A673 (cell line): ENCODE measurements at regions not wholly inside any gene's neighbourhood (a gene's known extent, or its start where the extent isn't known, plus 50 kb on each side); places are given as distances from the start of the nearest gene placed in this dataset.

ENCODE experiments used
- BruUV-seq: library from RNA; stranded (reverse); fragments of 400-500 nt; replicated peaks from 2 replicates; lab custom pipeline; 2021; lab: Mats Ljungman, UMichigan
- CTCF ChIA-PET: fragments of 300-600 bp; sonication (Branson Sonifier 250); formaldehyde crosslinking; loops from one replicate; lab custom pipeline; 2022; ENCODE audit warnings: antibody characterized with exemption; lab: Charles Lee
- POLR2A ChIA-PET: fragments of 300-600 bp; sonication (Branson Sonifier 250); formaldehyde crosslinking; loops from one replicate; lab custom pipeline; 2022; ENCODE audit warnings: antibody characterized with exemption; ENCODE audit not compliant: low non-redundant PET; lab: Charles Lee
- DNase-seq: peaks from one replicate; pipeline ENCODE4 v3.0.0-alpha.2; 2015; ENCODE audit warnings: low spot score
- H3K27ac ChIP-seq: fragments of 200-600 bp; sonication (generic); 2 replicates; pipeline ENCODE4 v1.5.1; 2016; ENCODE audit warnings: mixed run types, low read depth, mild to moderate bottlenecking, mixed read lengths, antibody characterized with exemption, low read length; ENCODE audit not compliant: poor library complexity, severe bottlenecking
- H3K27me3 ChIP-seq: fragments of 200-600 bp; sonication (generic); replicated peaks from 2 replicates; pipeline ENCODE4 v1.6.1; 2017; ENCODE audit warnings: mixed run types, low read depth, mild to moderate bottlenecking, mixed read lengths, antibody characterized with exemption, low read length; ENCODE audit not compliant: insufficient read depth, poor library complexity
- H3K36me3 ChIP-seq: fragments of 200-600 bp; sonication (generic); 2 replicates; pipeline ENCODE4 v1.6.1; 2016; ENCODE audit warnings: mixed run types, mild to moderate bottlenecking, mixed read lengths, antibody characterized with exemption, low read length; ENCODE audit not compliant: insufficient read depth, poor library complexity, severe bottlenecking
- H3K4me1 ChIP-seq: fragments of 200-600 bp; sonication (generic); 2 replicates; pipeline ENCODE4 v1.6.1; 2017; ENCODE audit warnings: mixed run types, mild to moderate bottlenecking, mixed read lengths, antibody characterized with exemption, low read length; ENCODE audit not compliant: insufficient read depth, poor library complexity, severe bottlenecking
- H3K4me3 ChIP-seq: fragments of 200-600 bp; sonication (generic); 2 replicates; pipeline ENCODE4 v1.5.1; 2016; ENCODE audit warnings: low read depth, mixed run types, mild to moderate bottlenecking, mixed read lengths, low read length; ENCODE audit not compliant: poor library complexity, severe bottlenecking
- H3K9me3 ChIP-seq: fragments of 200-600 bp; sonication (generic); 2 replicates; pipeline ENCODE4 v1.6.1; 2016; ENCODE audit warnings: mixed run types, low read depth, mild to moderate bottlenecking, mixed read lengths, antibody characterized with exemption, low read length; ENCODE audit not compliant: poor library complexity, severe bottlenecking
- EZH2 ChIP-seq: fragments of 200-600 bp; sonication (generic); IDR thresholded peaks from 2 replicates; pipeline ENCODE4 v1.6.1; 2017; ENCODE audit warnings: borderline replicate concordance, low read depth, mild to moderate bottlenecking, mixed read lengths, antibody characterized with exemption, low read length; ENCODE audit not compliant: poor library complexity, severe bottlenecking
- intact Hi-C: fragments of 100-400 bp; cut with micrococcal nuclease; formaldehyde crosslinking; loops from one replicate; pipeline ENCODE4 v1.10.0; 2022; ENCODE audit not compliant: unreplicated experiment
- TF ChIP-seq, protein P1 (sequence below): fragments of 300-800, 200-600 bp; sonication (generic); conservative IDR thresholded peaks from 2 replicates; pipeline ENCODE4 v1.5.1; 2017; ENCODE audit warnings: low read depth, mild to moderate bottlenecking, antibody characterized with exemption, low read length, moderate library complexity, mixed read lengths

DNA sequence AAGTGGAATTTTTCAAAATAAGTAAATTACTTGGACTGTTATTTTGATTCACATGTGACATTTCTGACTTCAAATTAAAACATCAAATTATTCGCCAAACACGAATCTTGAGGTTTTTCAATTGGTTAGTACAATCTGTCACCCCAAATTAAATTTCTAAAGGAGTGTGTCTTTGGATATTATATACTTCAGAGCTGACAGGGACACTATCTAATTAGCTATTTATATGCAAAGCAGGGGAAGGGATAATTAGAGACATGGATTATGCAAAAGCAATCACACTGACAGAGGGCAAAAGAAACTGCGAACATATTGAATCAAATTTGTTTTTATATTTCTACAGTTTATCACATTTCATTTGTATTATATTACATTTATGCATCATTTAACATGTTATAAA lies 433.0 kb downstream of the KIF2B start:
- CTCF ChIA-PET, result no interaction called here
- no TSS peak for BruUV-seq
- H3K27ac ChIP-seq, result no peak overlapping the region

GRCh38 chr17:54256401-54256929 lies 433.7 kb downstream of the KIF2B start:
- no peak overlapping the region for H3K27ac ChIP-seq
- CTCF ChIA-PET, result no interaction called here
- no peaks in the 10 kb centered on the region for H3K27me3 ChIP-seq
- intact Hi-C loops, result no loop called here
- no peak for DNase-seq
- no peak for TF ChIP-seq EZH2
- TF ChIP-seq, protein P1, sequence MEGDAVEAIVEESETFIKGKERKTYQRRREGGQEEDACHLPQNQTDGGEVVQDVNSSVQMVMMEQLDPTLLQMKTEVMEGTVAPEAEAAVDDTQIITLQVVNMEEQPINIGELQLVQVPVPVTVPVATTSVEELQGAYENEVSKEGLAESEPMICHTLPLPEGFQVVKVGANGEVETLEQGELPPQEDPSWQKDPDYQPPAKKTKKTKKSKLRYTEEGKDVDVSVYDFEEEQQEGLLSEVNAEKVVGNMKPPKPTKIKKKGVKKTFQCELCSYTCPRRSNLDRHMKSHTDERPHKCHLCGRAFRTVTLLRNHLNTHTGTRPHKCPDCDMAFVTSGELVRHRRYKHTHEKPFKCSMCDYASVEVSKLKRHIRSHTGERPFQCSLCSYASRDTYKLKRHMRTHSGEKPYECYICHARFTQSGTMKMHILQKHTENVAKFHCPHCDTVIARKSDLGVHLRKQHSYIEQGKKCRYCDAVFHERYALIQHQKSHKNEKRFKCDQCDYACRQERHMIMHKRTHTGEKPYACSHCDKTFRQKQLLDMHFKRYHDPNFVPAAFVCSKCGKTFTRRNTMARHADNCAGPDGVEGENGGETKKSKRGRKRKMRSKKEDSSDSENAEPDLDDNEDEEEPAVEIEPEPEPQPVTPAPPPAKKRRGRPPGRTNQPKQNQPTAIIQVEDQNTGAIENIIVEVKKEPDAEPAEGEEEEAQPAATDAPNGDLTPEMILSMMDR, result no peak
- POLR2A ChIA-PET, result no interaction called here
- H3K36me3 ChIP-seq, result no peaks in the 10 kb centered on the region
- H3K4me1 ChIP-seq, result no peaks in the 10 kb centered on the region
- no TSS peak for BruUV-seq
- no peak overlapping the region for H3K4me3 ChIP-seq
- H3K9me3 ChIP-seq, result no peaks in the 10 kb centered on the region

More for the DNA sequence above, 433.0 kb downstream of the KIF2B start:
- no peaks in the 10 kb centered on the region for H3K27me3 ChIP-seq
- TF ChIP-seq EZH2, result no peak
- TF ChIP-seq, protein P1, result no peak
- H3K4me1 ChIP-seq, result no peaks in the 10 kb centered on the region
- no peak for DNase-seq
- no peaks in the 10 kb centered on the region for H3K36me3 ChIP-seq
- H3K4me3 ChIP-seq, result no peak overlapping the region
- POLR2A ChIA-PET, result no interaction called here
- no peaks in the 10 kb centered on the region for H3K9me3 ChIP-seq
- intact Hi-C loops, result no loop called here

DNA sequence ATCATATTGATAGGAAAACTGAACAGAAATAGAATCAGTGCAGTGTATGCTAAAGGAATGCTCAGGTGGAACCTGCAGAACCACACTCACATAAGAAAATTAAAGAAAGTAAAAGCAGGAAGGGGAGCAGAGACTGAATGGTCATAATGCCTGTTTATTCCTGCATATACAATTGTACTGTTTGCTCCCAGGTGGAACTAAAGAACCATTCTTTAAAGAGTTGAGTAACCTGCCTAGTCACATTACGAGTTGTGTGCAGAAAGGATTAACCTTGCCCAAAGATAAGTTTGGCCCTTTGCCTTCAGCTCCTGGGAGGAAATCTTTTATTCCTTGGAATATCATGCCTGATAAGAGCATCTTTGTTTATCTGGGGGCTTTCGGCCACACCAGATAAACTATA lies 434.7 kb downstream of the KIF2B start:
- Histone ChIP-seq H3K27ac (no peak overlapping the region), H3K4me3 (no peak overlapping the region), H3K9me3 (no peaks in the 10 kb centered on the region), H3K4me1 (no peaks in the 10 kb centered on the region), H3K27me3 (no peaks in the 10 kb centered on the region), H3K36me3 (no peaks in the 10 kb centered on the region)
- DNase-seq, result no peak
- ChIA-PET CTCF (no interaction called here), POLR2A (no interaction called here)
- BruUV-seq, result no TSS peak
- TF ChIP-seq, protein P1, result no peak
- TF ChIP-seq EZH2, result no peak
- intact Hi-C loops, result no loop called here
